ENCODE measurements at regions not wholly inside any gene's neighbourhood (a gene's known extent, or its start where the extent isn't known, plus 50 kb on each side); places are given as distances from the start of the nearest gene placed in this dataset.

GRCh38 chr2:67879586-67880290 lies 183.1 kb downstream of the C1D start:
- no peaks in the 10 kb centered on the region for H3K36me3 ChIP-seq (ENCODE audit: control insufficient read depth in 2 of 2, extremely low read depth in 1 of 2, insufficient read depth in 2 of 2, low read length in 2 of 2)
- H3K79me2 ChIP-seq (ENCODE audit: control insufficient read depth, insufficient read depth, low read length) = no peaks in the 10 kb centered on the region
- FAIRE-seq = no peak
- intact Hi-C loops (cut with micrococcal nuclease) (loop anchor here (10.0 kb wide), 1 partner anchor 115 kb away; no protein-coding TSS in a partner anchor), dilution Hi-C loops (cut with MboI; ENCODE audit: extremely low pct_ligation_motif_present, low sequenced_read_pairs) (no loop called here)
- POLR2A ChIA-PET = no interaction called here
- no peak overlapping the region for H2AFZ ChIP-seq (ENCODE audit: low read depth, low read length)
- no peaks in the 10 kb centered on the region for H3K9me1 ChIP-seq (replicated peaks; ENCODE audit: control insufficient read depth, extremely low read depth, insufficient read depth, low read length)
- no peaks in the 10 kb centered on the region for H4K20me1 ChIP-seq (replicated peaks; ENCODE audit: control insufficient read depth, extremely low read depth, insufficient read depth, low read length)
- no peak for DNase-seq (ENCODE audit: low read depth, low spot score)
- TF ChIP-seq CTCF (IDR thresholded peaks at IDR 0.05; ENCODE audit: extremely low read depth in 1 of 2, insufficient read depth in 1 of 2, low read depth in 1 of 2, low read length in 2 of 2) (no peak), GATA2 (IDR thresholded peaks at IDR 0.05; ENCODE audit: insufficient read depth, insufficient read length, low read depth, low read length) (no peak), JUN (IDR thresholded peaks at IDR 0.05; ENCODE audit: borderline replicate concordance, insufficient read depth, insufficient read length, low read depth) (no peak), MYC (IDR thresholded peaks at IDR 0.05; ENCODE audit: low read depth, low read length) (no peak), EZH2 (IDR thresholded peaks at IDR 0.05; ENCODE audit: borderline replicate concordance, low read depth, low read length, severe bottlenecking) (no peak), POLR2A (IDR thresholded peaks at IDR 0.05; ENCODE audit: low read depth, low read length) (no peak), FOS (IDR thresholded peaks at IDR 0.05; ENCODE audit: borderline replicate concordance, insufficient read depth, low read length) (no peak), POLR2AphosphoS5 (IDR thresholded peaks at IDR 0.05; ENCODE audit: insufficient read depth, low read depth, low read length) (no peak)
- TF ChIP-seq, protein P1, sequence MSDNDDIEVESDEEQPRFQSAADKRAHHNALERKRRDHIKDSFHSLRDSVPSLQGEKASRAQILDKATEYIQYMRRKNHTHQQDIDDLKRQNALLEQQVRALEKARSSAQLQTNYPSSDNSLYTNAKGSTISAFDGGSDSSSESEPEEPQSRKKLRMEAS (IDR thresholded peaks at IDR 0.05; ENCODE audit: insufficient read depth, insufficient read length) = no peak
- H3K4me1 ChIP-seq (ENCODE audit: control insufficient read depth, extremely low read depth, insufficient read depth, low read length) = no peaks in the 10 kb centered on the region
- no peaks in the 10 kb centered on the region for H3K9me3 ChIP-seq (replicated peaks; ENCODE audit: control insufficient read depth, insufficient read depth, low read length)
- H3K9ac ChIP-seq (replicated peaks; ENCODE audit: extremely low read depth, insufficient read depth, low read length) = no peak overlapping the region
- no peak overlapping the region for H3K4me2 ChIP-seq (ENCODE audit: insufficient read depth, low read length)
- H3K4me3 ChIP-seq (replicated peaks in 1 of 3; ENCODE audit: insufficient read depth in 1 of 3, low read depth in 1 of 3, low read length in 3 of 3) = no peak overlapping the region
- CTCF ChIA-PET = interaction anchor here (1.1 to 2.7 kb wide), 4 partner anchors 21 to 151 kb away, joined by 3 to 11 read pairs (median 6); no protein-coding TSS in a partner anchor
- no TSS peak for BruUV-seq (replicated peaks)
- H3K27ac ChIP-seq (ENCODE audit: insufficient read depth, low read depth, low read length) = no peak overlapping the region
- H3K27me3 ChIP-seq (ENCODE audit: control insufficient read depth in 2 of 2, insufficient read depth in 2 of 2, low read length in 2 of 2) = no peaks in the 10 kb centered on the region
